Femur (tissue), 1 donor: ENCODE measurements at regions not wholly inside any gene's neighbourhood (a gene's known extent, or its start where the extent isn't known, plus 50 kb on each side); places are given as distances from the start of the nearest gene placed in this dataset.

Source experiments
- DNase-seq: peaks from one replicate; pipeline ENCODE4 v3.0.0-alpha.2; 2017

DNA sequence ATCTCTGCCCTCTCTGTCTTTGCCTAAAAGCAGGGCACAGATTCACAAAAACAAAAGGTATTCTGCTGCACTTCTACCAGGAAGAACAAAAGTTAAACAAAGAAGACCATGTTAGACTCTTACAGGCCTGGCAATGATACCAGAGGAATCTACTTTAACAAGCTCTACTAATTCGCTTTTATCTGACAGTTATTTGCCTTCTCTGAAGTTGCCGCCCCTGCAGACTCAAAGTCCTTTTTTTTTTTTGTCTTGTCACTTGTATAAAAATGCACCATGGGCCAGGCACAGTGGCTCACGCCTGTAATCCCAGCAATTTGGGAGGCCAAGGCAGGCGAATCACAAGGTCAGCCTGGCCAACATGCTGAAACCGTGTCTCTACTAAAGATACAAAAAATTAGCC lies 176.5 kb upstream of the UBL3 start:
- no peak for DNase-seq

DNA sequence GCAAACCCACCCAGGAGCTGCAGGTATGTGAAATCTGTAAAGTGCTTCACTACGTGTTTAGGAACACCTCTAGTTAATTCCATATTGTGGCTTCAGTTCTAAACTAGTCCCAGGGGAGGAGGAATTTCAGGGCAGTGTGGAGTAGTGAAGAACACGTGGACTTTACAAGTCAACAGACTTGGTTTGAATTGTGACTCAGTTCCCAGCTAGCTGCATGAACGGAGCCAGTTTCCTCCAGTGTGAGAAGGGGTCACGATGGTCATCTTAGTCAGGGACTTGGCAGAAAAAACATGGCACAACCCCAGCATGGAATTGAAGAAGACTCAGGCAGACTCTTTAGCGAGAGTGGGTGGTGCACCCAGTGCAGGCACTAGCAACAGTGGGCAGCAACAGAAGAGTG lies 175.7 kb upstream of the UBL3 start:
- DNase-seq = no peak

DNA sequence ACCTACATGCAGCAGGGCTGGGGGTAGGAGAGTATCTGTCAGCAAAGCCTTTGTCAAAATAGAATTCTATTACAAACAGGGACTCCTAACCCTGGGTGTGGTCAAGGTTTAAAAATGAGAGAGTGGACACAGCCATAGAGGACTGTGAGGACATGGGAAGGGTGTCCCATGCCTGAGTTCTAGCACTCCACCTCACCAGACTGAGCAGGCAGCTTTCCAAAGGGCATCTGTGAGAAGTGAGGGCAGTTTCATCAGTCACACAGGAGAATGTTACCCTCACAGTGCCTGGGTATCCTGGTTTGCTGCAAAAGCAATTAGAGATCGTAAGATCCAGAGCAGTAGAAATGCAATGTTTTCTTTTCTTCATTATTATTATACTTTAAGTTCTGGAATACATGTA lies 174.9 kb upstream of the UBL3 start:
- no peak for DNase-seq

DNA sequence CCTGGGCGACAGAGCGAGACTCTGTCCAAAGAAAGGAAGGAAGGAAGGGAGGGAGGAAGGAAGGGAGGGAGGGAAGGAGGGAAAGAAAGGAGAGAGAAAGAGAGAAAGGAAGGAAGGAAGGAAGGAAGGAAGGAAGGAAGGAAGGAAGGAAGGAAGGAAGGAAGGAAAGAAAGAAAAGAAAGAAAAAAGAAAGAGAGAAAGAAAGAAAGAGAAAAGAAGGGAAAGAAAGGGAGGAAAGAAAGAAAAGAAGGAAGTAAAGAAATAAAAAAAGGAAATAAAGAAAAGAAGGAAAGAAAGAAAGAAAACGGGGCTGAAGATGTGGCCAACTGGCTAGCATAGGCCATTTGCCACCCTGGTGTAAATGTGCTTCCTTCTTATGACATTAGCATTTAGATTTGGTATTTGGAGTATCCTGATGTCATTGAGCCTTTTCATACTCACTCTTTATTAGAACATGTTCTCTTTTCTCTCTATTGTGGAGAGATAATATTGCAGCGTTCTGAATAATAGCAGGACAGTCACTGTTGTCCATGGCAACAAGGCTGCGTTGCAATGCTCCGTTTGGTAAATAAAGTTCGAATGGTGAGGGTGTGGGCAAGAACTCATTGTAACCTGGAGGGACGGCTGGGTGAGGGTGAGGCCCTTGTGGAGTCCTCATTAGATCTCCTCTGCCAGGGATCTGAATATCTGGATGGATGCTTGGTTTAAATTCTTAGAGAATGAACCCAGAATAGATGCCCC lies 173.9 kb upstream of the UBL3 start:
- no peak for DNase-seq

DNA sequence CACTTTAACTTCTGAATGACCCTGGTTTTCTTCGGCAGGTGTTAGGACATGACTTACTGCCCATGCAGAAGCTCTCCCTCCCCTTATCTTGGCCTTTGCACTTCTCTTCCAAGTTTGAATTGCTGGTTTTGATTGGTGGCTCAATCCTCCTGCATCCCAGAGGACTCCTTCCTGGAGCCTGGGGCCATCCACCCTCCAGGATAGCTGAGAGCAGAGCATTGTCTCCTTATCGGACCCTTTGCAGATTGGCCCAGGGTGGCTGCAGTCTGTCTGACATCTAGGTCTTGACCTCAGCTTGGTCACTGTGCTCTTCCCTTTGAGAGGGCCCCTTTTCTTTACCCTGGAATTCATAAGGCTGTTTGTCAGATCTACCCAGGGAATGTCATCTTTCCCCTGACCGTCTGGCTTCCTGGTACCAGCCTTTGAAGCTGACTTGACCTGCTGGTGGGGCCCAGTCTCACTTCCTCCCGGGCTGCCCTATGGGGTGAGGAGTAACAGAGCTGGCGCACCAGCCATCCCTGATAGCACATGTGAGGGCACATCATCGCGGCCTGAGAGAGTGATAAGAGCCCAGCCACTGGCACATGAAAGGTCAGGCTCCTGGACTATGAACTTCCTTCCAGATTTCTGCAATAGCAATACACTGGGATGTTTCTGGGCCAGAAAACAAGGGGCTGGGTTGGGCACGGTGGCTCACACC lies 172.9 kb upstream of the UBL3 start:
- DNase-seq = no peak

DNA sequence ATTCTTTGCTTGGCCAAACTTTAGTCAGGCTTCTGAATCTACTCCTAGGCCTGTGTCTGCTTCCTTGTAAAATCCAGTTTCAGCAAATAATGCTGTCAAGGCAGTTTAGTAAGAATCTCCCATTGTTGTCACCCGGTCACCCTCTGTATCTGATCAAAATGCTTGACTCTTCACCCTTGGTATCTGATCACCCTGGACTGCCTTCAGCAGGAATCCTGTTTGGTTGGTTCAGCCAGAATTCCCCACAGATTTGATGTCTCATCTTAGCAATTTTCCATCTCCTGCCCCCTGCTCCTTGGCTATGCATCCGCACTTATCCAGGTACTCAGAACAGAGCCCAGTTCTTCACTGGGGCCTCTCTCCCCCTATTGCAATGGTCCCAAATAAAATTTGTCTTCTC lies 172.4 kb upstream of the UBL3 start:
- no peak for DNase-seq

DNA sequence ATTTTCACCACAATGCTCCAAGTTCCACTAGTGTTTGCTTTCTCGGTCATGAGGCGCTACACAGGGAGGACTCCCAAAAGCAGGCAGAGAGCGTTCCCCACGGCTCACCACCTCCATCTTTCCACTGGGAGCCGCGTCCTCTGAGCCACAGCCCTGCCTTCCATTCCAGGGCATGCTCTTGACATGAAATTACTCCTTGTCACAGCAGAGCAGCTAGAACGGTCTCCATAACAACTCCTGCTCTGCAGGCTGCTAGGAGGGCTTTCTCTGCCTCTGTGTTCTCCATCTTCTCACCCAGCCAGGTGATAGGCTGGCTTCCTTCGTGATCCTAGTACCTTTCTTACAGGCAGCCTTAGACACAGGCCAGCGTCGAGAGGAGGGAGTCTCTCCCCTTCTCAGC lies 171.8 kb upstream of the UBL3 start:
- DNase-seq = no peak

DNA sequence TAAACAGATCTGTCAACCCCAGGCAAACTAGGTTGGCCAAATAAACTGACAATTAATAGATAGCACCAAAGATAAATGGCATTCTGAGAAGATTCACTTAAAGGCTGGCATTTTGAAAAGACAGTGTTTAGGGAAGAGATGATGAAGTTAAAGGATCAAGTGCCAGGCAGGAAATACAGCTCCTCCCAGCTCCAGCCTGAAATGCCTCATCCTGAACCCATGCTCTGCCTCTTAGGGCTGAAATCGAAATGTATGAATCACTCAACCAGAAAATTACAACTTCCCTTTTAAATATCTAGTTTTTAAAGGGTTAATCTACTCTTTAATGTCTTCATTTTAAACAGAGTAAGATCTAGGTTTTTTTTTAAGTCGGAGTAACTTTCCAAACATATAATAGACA lies 171.2 kb upstream of the UBL3 start:
- no peak for DNase-seq

DNA sequence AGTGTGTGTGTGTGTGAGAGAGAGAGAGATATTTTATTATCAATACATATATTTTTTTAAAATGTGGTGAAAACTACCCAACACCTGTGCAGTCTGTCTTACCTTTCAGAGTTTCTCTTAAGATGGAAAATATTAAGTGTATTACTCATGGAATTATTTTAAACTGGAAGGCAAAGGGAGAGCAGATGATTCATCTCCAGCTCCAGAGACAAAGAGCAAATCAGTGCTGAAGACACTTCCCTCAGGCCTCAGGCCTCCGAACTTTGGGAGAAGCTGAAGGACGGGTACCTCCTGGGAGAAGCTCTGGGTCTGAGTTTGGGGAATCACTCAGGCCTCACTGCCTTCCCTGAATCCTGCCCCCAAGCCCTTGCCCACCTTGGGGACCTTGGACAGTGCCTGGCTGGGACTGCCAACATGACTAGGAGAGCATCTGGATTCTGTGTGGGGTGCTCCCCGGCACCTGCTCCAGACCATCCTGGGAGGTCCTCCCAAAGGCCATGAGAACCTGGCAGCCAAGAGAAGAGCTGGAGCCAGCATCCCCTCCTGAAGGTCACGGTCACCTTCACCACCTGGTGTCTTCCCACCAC lies 170.4 kb upstream of the UBL3 start:
- DNase-seq = no peak

DNA sequence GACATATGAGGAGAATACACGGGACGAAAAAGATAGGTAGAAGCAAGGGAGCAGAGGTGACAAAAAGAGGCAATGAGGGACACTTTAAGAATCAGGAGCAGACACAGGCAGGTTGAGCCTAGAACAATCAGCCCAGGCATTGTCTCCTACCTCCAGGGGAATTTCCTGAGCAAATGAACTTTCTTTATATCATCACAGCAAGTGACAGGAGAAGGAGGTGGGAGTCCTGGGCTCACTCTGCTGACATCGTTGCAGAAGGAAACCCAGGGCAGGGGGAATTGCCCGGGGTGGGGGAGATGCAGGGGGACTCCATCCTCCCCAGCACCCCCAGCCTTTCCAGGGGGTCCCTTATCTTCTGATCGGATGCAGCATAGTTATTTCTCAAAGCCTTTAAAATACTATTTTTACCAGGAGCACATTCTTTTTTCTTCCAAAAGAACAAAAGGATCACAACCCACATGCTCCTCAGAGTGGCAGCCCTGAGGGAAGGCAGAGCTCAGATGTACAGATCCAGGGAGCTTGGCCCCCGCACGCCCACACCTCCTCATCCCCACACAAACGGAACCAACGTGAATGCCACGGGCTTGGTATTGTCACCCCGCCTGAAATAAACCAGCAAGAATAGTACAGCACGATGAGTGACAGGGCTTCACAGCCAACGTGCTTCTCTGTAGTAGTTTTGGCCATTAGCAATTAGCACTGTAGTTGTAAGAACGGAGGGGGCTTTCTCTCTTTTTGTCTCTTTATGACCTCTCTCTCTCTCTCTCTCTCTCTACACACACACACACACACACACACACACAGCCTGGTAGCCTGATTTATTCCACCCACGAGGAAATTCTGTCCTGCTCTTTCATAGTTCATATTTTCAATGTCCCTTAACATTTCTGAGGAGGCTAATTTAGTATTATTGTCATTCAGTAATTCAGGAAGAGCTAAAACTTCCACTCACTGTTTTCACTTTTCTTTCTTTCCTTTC lies 169.5 kb upstream of the UBL3 start:
- no peak for DNase-seq

DNA sequence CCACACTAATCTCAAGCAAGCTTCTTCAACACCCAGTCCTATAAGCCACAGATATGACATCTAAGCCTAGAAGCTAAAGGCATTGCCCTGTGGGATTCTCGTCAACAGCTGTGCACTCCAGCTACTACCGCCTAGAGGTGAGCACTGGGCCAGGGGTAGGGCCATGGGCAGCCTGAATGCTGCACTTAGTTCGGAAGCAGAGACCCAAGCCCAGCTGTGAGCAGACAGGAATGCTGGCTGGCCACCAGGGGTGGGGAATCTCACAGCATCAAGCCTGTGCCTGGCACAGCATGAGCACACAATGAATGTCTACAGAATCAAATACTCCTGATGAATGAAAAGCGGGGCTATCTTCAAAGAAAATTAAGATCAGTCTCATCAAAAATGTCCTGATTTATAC lies 167.5 kb upstream of the UBL3 start:
- DNase-seq = no peak

DNA sequence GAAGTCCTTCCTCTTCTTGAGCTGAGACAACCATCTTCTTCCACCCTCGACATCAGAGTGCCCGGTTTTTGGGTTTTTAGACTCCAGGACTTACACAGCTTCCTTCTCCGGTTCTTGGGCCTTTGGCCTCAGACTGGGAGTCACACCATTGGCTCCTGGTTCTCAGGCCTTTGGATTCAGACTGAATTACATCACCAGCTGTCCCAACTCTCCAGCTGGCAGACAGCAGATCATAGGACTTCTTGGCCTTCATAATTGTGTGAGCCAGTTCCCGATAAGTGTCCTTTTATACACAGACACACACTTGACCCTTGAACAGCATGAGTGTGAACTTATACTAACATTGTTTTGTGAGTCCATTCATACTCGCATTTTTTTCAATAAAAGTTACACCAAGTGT lies 166.0 kb upstream of the UBL3 start:
- DNase-seq = no peak

DNA sequence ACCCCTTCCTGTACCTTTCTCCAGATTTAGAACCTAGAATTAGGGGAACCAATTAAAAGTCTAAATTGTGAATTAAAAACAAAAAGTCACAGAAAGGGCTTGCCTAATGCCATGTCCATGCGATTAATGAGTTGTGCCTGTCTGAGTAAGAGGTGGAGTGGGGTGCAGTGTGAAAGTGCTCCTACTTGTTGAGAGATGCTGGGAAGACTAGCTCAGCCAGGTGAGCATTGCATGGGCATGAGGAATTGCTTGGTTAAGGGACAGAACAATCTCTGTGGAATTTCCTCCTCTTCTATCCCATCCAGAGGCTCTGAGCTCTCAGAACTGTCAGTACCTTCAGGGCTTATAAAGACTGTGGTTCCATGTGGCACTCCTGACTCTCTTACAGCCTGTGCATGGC lies 159.0 kb upstream of the UBL3 start:
- no peak for DNase-seq

DNA sequence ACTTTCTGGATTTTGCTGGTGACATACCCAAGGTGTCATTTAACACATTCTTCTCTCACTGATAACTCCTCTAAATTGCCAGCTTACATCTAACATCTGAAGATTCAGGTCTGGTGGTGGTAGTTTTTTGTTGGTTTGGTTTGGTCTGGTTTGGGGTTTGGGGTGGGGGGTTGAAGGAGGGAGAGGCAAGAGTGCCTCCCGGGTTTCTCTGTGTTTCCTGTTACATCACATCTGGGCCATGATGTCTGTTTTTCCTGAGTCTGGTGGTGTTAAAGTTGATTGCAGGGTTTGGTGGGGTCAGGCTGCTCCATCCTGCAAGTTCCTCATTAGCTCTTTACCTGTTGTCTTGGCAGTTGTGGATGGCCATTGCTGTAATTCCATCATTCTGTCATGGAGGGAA lies 155.8 kb upstream of the UBL3 start:
- no peak for DNase-seq

DNA sequence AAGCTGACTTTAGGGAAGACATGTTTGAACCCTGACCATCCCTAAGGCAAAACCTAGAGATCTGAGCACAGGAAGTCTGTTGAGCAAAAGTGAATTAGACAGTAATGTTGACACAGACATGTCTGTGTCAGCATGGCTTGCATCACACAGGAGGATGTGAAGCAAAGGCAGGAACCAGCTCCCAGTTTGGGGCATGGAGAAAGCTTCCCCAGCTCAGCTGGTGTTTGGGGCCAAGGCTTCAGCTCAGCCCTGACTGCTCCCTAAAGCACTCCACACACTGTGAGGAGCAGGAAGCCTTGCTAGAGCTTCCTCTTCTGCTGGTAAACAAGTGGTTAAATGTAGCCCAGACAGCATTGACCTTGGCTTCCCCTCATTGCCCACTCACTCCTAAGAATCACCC lies 153.8 kb upstream of the UBL3 start:
- DNase-seq = no peak

DNA sequence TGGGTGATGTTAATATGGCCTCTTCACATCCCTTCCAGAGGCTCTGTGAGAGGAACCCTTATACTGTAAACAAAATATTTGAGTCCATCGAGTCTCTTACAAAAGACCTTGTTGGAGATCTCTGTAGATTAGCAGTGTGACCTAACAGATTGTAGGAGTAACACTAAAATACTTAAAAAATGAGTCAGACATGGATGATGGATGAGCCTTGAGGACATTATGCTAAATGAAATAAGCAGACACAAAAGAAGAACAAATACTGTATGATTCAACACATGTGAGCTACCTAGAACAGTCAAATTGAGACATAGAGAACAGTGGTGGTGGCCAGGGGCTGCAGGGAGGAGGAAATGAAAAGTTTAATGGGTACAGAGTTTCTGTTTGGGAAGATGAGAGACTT lies 152.2 kb upstream of the UBL3 start:
- DNase-seq = no peak

DNA sequence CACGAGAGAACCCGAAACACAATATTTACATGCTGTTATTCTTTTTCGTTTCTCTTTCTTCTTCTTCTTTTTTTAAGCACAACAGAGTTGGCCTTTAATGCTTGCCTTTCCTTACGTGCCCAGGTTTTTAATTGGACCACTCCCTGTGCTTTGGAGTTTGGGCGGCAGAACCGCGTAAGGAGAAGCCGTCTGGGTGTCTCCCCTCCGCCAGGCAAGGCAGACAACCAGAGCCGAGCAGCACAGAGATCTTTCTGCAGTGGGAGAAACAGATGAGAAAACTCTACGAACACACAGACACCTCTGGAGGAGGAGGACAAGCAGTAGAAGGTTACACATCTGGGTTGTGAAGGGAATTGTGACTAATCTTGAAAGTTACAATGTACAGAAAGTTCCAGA lies 150.0 kb upstream of the UBL3 start:
- no peak for DNase-seq

DNA sequence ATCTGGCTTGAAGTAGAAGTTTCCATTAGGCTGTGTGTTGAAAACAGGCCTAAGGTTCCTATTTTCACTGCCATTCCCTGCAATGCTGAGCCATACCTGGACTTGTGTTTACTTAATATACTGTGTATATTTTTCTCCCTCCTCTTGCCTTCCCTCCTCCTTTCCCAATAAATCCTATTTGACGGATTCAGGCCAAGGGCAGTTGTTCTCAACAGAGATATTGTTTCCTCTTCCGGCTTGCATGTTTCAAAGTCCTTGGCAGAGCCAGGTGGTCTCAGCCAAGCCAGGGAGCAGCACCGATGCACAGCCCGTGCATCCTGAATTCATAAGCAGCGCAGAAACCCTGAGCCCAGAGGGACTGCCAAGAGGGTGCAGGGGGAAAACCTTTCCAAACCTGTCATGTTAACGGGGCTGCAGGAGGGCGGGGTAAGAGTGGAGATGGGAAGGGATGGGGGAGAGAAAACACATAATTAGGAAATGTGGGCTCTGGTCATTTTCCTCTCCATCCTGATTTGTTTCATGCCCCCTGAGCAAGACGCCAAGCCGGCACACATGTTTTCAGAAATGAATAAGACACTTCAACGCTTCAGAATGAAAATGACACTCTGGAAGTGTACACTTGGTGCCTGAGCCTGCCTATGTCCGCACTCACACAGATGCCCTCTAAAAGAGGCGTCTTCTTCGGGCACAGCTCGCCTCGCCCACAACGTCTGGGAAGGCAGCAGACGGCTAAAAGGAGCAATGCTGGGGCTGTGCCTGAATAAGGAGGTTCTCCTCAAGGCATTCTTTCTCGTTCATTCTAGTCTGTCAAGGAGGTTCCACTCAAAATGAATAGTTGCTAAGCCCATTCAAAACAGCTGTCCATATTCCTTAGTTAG lies 149.3 kb upstream of the UBL3 start:
- no peak for DNase-seq

DNA sequence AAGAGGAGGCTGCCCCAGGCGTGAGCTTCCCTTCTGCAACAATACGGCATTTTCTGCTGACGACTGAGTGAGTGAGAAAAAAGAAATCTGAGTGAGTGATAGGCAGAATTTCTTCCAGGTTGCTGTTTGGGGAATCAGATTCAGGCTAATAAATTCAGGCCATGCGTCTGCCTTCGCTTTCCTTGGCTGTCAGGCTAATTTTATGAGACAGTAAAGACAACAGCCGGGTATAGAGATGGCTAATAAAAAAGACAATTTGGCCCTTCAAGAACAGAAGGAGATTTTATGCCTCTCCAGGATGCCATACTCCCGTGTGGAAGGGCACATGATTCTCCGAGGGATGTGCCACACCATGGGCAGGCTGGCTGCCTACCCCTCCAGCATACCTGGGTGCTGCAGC lies 145.9 kb upstream of the UBL3 start:
- no peak for DNase-seq

DNA sequence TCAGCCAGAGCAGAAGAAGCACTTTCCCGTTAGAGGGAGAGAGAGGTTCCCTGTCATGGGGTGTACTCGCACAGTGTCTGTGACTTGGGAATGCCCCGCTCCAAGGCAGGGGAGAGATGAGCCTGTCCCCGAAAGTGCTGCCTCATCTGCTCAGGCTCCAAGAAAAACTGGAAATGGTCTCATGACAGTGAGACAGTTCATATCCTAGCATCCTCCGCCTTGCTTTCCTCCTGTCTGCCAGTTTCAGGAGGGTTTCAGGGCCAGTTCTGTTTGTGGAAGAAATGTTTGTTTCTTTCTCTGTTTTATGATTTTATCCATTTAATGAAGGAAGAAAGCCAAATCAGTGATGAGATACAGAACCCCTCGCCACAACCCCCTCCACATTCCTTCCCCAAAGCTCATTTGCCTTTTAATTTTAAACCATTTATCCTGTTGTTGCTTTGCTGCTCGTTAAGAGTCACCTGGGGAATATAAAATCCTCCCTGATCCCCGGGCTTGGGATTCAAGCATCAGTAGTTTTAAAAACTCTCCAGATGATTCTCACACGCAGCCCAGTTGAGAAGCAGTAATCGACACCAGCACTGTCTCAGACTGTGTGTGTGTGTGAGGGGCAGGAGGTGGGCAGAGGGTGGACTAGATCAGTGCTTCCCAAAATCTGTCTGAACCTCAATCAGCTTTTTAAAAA lies 144.6 kb upstream of the UBL3 start:
- no peak for DNase-seq

DNA sequence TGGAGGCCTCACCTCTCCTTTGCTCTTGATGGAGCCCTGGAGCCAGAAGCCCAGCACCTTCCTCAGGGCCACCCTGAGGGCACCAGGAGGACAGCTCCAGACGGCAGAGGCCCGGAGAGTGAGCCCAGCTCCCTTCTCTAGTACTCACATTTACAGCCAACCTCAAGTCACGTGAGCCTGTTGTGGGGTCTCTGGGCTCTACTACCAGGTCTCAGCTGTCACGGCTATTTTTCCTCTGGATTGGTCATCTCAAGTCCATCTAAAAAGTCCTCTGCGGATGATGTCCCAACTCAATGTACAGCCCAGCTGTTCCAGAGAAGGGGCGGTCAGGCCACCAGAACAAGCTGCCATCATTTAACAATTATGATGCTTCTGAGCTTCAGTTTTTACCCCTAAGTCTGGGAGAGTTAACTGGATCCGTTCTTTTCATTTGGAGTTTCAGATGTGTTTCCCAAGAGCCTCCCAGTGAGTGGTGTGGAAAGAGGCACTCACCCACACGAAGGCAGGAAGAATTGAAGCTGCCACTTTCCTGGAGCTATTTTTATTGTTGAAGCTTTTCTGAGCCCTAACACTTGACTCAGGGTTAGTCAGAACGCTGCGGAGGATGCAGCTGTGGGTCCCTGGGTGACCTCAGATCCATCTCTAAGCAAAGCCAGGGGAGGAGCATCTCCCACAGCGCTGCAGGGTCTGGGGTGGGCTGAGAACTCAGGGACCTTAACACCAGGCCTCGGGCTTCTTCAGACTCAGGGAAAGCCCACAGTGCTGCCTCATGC lies 143.5 kb upstream of the UBL3 start:
- no peak for DNase-seq
